DMS153 (cell line): ENCODE measurements at regions not wholly inside any gene's neighbourhood (a gene's known extent, or its start where the extent isn't known, plus 50 kb on each side); places are given as distances from the start of the nearest gene placed in this dataset.
"Not testable (repeated sequence)": the region's sequence is repeated elsewhere in the genome, so short reads cannot be mapped to it uniquely, and the experiment has no call there.

Experiments used
- DNase-seq: peaks from one replicate; lab custom pipeline; 2025; lab: John Stamatoyannopoulos, UW

- DNase-seq, result no peak
Observed at GRCh38 chr6:82584194-82584695, 220.6 kb downstream of the TPBG start.

GRCh38 chr6:82584856-82585255 is 221.2 kb downstream of the TPBG start:
- no peak for DNase-seq

- DNase-seq, result no peak
Observed at GRCh38 chr6:82588020-82588419, 224.4 kb downstream of the TPBG start.

GRCh38 chr6:82588859-82589412 is 225.3 kb downstream of the TPBG start:
- DNase-seq, result no peak

GRCh38 chr6:82589509-82590206 is 226.0 kb downstream of the TPBG start:
- peak; percentile 68 for DNase-seq

GRCh38 chr6:82597201-82597600 is 233.6 kb downstream of the TPBG start:
- peak; percentile 87 for DNase-seq

- no peak for DNase-seq
Observed at GRCh38 chr6:82602776-82603175, 239.2 kb downstream of the TPBG start.

- DNase-seq, result no peak
Observed at GRCh38 chr6:82603871-82604270, 240.3 kb downstream of the TPBG start.

GRCh38 chr6:82607998-82608725 is 244.5 kb downstream of the TPBG start:
- no peak for DNase-seq

GRCh38 chr6:82608781-82609180 is 245.2 kb downstream of the TPBG start:
- no peak for DNase-seq

- no peak for DNase-seq
Observed at GRCh38 chr6:82611751-82612150, 248.1 kb downstream of the TPBG start.

- peak; percentile 66 for DNase-seq
Observed at GRCh38 chr6:82612475-82613039, 248.9 kb downstream of the TPBG start.

- DNase-seq, result no peak
Observed at GRCh38 chr6:82614518-82614917, 250.9 kb downstream of the TPBG start.

GRCh38 chr6:82616386-82617028 is 252.9 kb downstream of the TPBG start:
- no peak for DNase-seq

GRCh38 chr6:82617648-82618047 is 254.0 kb downstream of the TPBG start:
- no peak for DNase-seq

GRCh38 chr6:82619573-82619972 is 256.0 kb downstream of the TPBG start:
- no peak for DNase-seq

GRCh38 chr6:82622461-82622860 is 258.8 kb downstream of the TPBG start:
- DNase-seq, result no peak

GRCh38 chr6:82624251-82624650 is 260.6 kb downstream of the TPBG start:
- DNase-seq, result no peak

- not testable (repeated sequence) for DNase-seq
Observed at GRCh38 chr6:82626946-82627345, 263.3 kb downstream of the TPBG start.

GRCh38 chr6:82629921-82630320 is 266.3 kb downstream of the TPBG start:
- no peak for DNase-seq

GRCh38 chr6:82641677-82642076 is 278.1 kb downstream of the TPBG start:
- no peak for DNase-seq

- DNase-seq, result no peak
Observed at GRCh38 chr6:82645536-82646230, 282.1 kb downstream of the TPBG start.
